T-helper 1 cell treated with Interleukin-12 subunit alpha and Interleukin-12 subunit beta and Interleukin-4 antibody, amounts not matched to agents 30 μg/mL and 1 μg/mL, for 36 hours (primary cell): ENCODE measurements at regions not wholly inside any gene's neighbourhood (a gene's known extent, or its start where the extent isn't known, plus 50 kb on each side); places are given as distances from the start of the nearest gene placed in this dataset.

Experiments
- H3K27ac Mint-ChIP-seq: one replicate; pipeline ENCODE4 v1.8.0; 2021; ENCODE audit warnings: mild to moderate bottlenecking, mixed read lengths
- H3K27me3 Mint-ChIP-seq: one replicate; pipeline ENCODE4 v1.8.0; 2021; ENCODE audit warnings: low read depth, mixed read lengths
- H3K36me3 Mint-ChIP-seq: one replicate; pipeline ENCODE4 v1.8.0; 2021; ENCODE audit warnings: low read depth, mixed read lengths
- H3K4me1 Mint-ChIP-seq: one replicate; pipeline ENCODE4 v1.8.0; 2021; ENCODE audit warnings: low read depth, mixed read lengths
- H3K4me3 Mint-ChIP-seq: one replicate; pipeline ENCODE4 v1.8.0; 2021; ENCODE audit warnings: mild to moderate bottlenecking, moderate library complexity, mixed read lengths
- H3K9me3 Mint-ChIP-seq: one replicate; pipeline ENCODE4 v1.8.0; 2021; ENCODE audit warnings: mixed read lengths

DNA sequence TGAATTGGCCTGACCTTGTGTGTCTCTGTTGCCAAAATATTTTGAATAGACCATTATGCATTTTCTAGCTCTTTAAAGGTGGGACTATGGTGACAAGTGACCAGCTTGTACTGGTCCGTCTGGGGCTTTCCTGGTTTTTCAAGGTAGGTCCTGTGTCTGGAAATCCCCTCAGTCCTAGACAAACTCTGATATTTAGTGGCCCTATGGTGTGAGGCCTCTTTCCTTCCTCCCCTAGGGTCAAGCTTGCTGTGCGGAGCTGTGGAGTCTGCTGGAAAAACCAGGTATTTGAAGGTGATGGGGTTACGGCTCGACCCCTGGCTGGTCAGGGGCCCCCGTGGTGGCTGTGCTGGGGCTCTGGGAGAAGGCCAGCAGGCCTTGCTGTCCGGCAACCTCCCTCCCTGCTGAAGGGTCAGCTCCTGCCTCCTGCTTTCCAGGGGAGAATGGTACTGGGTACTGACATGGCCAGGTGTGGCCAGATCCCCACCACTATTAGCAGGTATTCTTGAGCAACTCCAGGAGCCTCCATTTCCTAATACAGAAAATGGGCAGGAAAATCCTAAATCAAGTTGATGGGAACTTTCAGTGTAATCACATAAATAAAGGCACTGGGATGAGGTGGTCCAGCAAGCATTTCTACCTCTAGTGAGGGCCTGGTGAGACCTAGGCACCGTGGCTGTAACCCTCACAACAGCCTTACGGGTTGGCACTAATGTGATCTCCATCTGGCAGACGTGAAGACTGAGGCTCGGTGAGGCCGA is 86.2 kb upstream of the HS6ST1 start:
- Mint-ChIP-seq H3K4me1 (no peaks in the 10 kb centered on the region), H3K4me3 (no peak overlapping the region), H3K9me3 (no peaks in the 10 kb centered on the region), H3K36me3 (no peaks in the 10 kb centered on the region), H3K27ac (no peak overlapping the region), H3K27me3 (peaks cover 14% of the 10 kb centered on the region)

DNA sequence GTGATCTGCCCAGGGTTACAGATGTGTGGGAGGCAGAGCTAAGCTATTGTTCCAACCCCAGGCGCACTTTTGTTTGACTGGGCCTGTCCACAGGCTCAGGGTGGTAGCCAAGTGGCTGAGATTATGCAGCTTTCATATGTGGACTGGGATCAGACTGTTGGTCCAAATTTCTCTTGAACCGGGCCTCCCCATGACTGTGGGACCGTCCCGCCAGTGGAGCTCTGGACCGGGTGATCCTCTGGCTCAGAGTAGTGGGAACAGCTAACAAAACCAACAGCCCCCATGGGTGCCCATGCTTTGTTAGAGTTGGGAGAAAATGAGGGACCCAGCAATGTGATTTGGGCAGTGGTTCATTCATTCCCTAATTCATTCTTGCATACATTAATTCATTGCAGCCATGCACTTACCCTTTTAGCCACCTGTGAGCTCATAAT is 86.8 kb upstream of the HS6ST1 start:
- Mint-ChIP-seq H3K9me3 (no peaks in the 10 kb centered on the region), H3K27me3 (peaks cover 9% of the 10 kb centered on the region), H3K4me1 (no peaks in the 10 kb centered on the region), H3K4me3 (no peak overlapping the region), H3K36me3 (no peaks in the 10 kb centered on the region), H3K27ac (no peak overlapping the region)

DNA sequence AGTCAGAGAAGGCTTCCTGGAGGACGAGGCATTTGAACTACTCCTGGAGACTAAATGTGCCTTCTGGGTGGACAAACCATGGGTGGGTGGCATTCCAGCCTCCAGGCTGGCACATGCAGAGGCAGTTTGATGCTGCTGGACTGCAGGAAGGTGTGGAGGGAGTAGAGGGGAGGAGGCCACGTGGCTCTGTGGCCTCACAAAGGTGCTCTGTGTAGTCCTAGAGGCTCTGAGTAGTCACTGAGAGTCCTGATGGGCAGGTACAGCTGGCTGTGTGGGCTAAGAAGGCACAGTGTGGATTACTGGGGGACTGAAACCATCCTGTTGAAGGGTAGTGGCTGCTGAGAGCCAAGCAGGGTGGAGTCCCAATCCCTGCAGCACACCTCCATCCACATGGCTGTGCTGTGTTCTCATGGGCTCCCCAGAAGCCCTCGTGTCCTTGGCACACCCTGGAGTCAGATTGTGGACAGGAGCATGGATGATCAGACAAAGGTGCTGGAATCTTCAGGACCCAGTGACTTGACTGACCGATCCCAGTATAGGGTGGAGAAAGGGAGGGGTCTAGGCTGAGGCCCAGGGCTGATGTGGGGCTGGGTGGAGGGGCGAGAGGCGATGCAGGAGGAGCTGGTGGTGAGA is 87.4 kb upstream of the HS6ST1 start:
- Mint-ChIP-seq H3K27me3 (peaks cover 3% of the 10 kb centered on the region), H3K27ac (no peak overlapping the region), H3K4me3 (no peak overlapping the region), H3K36me3 (no peaks in the 10 kb centered on the region), H3K4me1 (no peaks in the 10 kb centered on the region), H3K9me3 (no peaks in the 10 kb centered on the region)

DNA sequence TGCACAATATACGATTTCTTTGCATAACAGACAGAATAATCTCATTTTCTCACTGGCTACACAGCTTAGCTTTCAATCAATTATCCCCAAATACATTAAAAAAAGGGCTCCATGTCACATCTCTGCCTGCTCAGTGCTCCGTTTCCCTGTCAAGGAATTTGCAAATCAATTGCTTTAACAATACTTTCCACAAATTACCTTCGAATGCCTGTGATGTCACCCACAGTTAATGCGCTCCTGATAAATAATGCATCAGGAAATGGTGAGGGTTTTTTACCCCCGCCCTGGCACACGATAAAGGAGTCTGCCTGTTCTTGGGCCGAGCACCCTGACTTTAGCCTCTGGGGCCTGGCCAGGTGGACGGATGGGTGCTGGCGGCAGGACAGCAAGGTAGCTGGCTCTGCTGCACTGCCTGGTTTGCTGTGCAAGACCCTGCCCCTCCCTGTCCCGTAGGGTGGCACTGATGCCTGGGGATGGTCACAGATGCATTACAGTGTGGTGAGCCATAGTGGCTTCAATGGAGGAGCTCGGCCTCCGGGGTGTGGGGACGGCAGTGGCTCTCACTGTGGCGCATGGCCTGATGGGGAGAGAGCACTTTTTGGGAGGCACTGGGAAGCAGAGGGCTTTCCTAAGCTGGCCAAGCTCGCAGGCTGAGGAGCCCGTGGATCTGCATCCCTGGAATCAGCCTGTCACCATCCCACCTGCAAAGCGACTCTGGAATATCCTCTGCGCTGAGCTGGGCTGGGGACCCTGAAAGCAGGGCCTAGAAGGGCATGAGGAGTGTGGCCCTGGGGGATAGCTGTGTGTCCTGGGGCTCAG is 88.3 kb upstream of the HS6ST1 start:
- H3K36me3 Mint-ChIP-seq, result no peaks in the 10 kb centered on the region
- H3K27ac Mint-ChIP-seq, result no peak overlapping the region
- H3K4me3 Mint-ChIP-seq, result no peak overlapping the region
- no peaks in the 10 kb centered on the region for H3K4me1 Mint-ChIP-seq
- H3K9me3 Mint-ChIP-seq, result no peaks in the 10 kb centered on the region
- H3K27me3 Mint-ChIP-seq, result no peaks in the 10 kb centered on the region

DNA sequence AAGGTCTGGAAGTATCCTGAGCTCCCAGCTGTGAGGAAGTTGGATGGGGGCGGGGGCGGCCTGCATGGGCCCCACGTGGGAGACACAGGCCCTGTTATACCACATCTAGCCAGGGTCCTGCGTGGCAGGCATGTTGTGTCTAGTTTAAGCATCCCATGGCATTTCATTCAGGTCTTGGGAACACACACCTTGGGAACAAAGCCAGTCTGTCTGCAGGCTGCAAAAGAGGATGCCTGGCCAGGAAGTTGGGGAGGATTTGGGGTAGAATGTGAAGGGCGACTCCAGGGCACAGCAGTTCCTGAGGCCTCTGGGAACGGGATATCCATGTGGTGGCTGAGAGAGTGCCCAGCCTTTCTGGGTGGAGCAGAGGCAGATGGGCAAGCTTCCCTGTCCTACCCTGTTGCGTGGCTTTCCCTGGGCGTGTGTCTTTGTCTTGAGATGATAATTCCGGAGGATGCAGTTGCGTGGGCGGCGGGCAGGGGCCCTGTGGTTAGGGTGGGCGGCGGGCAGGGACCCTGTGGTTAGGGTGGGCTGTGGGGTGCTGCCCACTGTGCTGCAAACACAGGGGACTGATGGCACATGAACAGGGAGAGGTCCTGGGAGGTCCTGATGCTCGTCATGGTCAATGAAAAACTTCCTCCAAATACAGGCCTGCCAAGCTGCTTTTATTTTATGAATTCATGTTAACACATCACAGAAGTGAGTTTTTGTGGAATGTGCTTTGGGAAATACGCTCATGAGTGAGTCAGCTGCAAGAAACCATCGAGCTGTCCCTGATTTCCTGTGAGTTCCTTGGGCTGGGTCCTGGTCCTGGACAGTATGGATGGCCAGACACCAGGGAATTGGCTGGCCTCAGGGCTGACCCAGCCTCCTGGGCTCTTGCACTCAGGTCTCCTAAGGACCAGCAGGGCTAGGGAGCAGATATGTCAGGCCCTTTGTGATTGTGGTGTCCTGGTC is 90.0 kb upstream of the HS6ST1 start:
- Mint-ChIP-seq H3K27me3 (no peaks in the 10 kb centered on the region), H3K9me3 (no peaks in the 10 kb centered on the region), H3K4me1 (no peaks in the 10 kb centered on the region), H3K4me3 (no peak overlapping the region), H3K36me3 (no peaks in the 10 kb centered on the region), H3K27ac (no peak overlapping the region)

DNA sequence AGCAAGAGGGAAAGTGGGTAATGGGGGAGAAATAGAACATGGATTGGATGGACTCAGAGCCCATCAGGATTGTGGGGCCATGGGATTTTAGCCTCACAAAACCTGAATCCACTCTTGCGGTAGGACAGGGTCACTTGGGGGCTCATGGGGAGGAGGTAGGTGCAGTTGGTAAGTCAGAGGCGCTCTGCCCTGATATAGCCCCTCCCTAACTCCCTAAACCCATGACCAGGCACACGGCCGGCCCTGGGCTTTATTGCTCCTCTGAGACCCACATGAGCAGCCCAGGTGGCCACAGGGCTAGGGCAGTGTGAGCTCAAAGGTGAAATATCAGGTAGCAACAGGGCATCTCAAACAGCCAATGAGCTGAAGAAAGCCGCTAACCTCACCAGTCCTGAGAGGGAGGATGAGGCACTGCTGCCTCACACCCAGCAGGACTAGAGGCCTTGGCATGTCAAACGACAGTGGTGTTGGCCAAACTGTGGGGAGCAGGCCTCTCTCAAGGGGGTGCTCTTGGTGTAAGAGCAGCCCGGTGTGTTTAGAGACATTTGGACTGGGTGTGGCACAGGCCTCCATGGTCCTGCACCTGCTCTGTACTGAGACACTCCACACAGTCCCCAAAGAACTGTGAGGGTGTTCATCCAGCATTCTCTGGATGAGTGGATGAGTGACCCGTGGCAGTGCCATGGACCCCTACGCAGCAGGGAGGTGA is 90.8 kb upstream of the HS6ST1 start:
- Mint-ChIP-seq H3K4me3 (no peak overlapping the region), H3K36me3 (no peaks in the 10 kb centered on the region), H3K27ac (no peak overlapping the region), H3K9me3 (no peaks in the 10 kb centered on the region), H3K27me3 (no peaks in the 10 kb centered on the region), H3K4me1 (no peaks in the 10 kb centered on the region)

DNA sequence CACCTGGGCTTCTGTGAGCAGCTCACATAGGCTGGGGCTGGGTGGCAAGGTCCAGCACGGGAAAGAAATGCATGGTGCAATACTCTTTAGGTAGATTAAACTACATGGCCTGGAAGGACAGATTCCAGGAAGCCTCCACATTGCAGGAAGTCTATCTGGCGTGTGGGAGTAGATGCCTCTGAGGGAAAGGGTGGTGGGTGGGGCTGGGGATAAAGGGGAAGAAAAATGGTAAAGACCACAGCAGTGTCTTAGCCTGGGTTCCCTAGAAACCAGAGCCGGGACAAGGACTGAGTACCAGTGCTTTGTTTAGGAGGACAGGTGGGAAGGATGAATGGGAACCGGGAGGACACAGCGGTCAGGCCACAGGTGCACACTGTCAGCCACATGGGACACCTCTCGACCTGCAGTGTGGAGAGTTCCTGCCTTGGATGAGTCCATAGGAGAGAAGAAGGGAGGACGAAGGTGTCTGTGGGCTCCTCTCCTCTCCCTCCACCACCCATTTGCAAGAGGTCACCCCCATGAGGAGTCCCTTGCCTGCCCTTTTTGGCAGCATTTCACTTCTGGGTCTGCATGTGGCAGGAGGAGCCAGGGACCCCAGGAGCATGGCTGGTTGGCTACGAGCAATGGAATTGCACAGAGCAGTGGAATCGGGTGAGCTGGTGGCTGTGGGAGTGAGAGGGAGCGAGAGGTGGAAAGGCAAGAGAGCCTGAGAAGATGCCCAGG is 91.5 kb upstream of the HS6ST1 start:
- Mint-ChIP-seq H3K27me3 (no peaks in the 10 kb centered on the region), H3K4me1 (no peaks in the 10 kb centered on the region), H3K9me3 (no peaks in the 10 kb centered on the region), H3K36me3 (no peaks in the 10 kb centered on the region), H3K4me3 (no peak overlapping the region), H3K27ac (no peak overlapping the region)

DNA sequence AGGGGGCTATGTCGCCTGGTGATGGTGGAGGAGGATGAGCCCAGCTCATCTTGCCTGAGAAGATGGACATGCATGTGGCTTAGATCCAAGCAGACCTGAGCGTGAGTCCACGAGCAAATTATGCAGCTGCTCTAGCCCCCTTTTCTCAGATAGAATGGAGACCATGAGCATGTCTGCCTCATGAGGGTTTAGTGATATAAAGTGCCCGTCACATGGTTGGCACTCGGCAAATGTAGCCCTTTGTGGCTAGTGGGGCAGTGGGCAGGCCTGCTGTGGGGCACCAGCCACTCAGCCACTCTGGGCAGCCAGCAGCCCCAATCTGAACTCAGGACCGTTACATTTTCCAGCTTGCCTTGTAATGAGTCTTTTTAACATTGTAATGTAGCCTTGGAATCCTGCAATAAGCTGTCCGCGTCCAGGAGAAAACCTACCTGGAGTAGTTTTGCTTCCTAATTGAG is 92.1 kb upstream of the HS6ST1 start:
- Mint-ChIP-seq H3K27ac (no peak overlapping the region), H3K27me3 (no peaks in the 10 kb centered on the region), H3K4me3 (no peak overlapping the region), H3K4me1 (no peaks in the 10 kb centered on the region), H3K9me3 (no peaks in the 10 kb centered on the region), H3K36me3 (no peaks in the 10 kb centered on the region)

DNA sequence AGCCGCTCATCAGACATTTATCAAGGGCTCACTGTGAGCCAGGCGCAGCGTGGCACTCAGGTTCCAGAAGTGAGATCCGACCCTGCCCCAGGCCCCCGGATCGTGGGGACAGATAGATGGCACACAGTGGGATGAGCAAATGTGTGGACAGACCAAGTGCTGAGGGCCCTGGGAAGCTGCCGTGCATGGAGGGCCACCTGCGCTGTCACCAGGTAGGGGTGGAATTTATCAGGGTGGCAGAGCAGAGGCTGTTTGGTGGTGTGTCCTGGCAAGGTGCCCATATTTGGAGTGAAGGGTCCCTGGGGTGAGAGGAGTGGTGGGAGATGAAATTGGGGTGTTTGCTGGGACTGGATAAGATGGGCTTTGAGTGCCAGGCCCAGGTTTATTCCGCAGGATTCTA is 92.8 kb upstream of the HS6ST1 start:
- Mint-ChIP-seq H3K4me3 (no peak overlapping the region), H3K27me3 (no peaks in the 10 kb centered on the region), H3K4me1 (no peaks in the 10 kb centered on the region), H3K9me3 (no peaks in the 10 kb centered on the region), H3K27ac (no peak overlapping the region), H3K36me3 (no peaks in the 10 kb centered on the region)

DNA sequence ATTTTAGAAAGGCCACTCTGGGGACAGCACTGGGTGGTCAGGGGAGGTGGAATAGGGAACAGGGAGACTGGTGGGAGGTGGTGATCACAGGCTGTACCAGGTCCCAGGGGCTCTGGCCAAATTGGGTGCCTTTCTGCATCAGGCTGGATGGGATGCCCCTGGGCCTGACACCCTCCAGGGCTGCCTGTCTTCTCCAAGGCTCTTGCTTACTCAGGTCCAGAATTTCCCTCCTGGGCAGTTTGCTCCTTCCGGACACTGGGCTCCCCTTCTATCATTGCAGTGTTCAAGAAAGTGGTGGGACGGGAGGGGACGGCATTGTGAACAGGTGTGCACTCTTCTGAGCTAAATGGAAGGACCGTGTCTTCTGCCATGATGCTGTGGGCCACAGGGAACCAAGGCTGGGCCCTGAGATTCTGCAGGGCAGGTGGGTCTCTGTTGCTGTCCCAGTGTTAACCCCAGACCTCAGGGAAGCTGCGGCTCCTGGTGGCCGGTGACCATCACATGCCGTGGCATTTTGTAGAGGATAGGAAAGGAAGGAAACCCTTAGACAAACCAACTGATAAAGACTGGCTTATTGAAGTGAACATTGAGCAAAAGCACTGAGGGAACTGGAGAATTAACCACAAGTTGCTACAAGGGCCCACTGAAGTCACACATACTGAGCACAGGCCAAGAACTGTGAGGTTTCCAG is 93.7 kb upstream of the HS6ST1 start:
- Mint-ChIP-seq H3K27me3 (no peaks in the 10 kb centered on the region), H3K9me3 (no peaks in the 10 kb centered on the region), H3K27ac (no peak overlapping the region), H3K4me3 (no peak overlapping the region), H3K4me1 (no peaks in the 10 kb centered on the region), H3K36me3 (no peaks in the 10 kb centered on the region)

DNA sequence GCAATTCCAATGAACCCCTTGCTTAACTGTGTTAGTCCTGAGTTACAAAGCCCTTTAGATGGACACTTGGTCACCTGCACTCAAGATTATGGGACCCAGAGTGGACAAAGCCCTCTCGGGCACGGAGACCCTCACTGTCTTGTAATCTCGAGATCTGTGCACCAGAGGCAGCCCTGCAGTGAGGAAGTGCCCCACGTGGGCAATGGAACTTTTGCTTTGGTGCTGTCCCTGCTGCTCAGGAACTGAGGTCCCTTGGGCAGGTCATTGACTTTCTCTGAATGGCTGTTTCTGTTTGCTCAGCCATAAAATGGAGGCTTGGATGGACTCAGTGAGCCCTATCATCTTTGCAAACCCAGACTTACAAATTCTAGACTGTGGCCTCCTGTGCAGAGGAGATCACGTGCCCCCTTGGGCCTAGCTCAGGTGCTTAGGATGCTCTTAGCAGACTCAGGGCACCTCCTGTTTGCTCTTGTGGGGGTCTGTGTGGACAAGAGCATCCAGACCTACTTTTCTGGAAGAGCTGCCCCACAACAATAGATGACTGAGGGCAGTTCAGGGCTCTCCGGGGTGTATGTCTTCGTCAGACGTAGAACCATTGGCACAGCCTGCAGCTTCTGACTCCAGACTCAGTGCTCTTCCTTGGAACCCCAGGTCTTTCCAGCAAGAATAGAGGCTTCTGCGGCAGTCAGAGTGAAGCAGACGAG is 94.5 kb upstream of the HS6ST1 start:
- H3K36me3 Mint-ChIP-seq, result no peaks in the 10 kb centered on the region
- H3K27me3 Mint-ChIP-seq, result no peaks in the 10 kb centered on the region
- H3K4me1 Mint-ChIP-seq, result no peaks in the 10 kb centered on the region
- H3K27ac Mint-ChIP-seq, result no peak overlapping the region
- H3K4me3 Mint-ChIP-seq, result no peak overlapping the region
- H3K9me3 Mint-ChIP-seq, result no peaks in the 10 kb centered on the region

DNA sequence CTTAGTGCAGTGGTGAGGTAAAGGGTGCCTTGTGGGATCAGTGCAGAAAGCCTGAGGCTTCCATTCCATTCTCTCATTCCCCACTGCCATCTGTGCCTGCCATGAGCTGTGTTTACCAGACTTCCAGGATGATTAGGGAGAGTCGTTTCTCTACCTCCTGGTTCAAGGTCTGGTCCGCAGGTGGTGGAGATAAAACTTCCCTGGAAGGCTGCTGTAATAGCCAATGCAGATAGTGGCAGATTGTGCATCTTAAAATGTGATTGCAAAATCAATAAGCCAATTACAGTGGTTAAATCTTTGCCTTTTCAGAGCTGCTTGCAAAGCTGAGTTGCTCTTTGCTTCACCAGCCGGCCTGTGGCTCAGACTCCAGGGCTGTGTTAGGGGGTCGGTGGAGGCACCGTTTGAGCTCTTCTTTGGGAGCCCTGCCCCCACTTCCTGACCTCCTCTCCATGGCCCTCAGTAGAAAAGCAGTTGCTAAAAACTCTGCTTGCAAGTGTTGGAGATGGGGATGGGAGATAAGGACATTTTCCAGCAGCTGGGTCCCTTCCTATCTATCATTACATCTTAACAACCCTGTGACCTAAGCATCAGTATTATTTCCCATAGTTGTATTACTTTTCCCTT is 95.2 kb upstream of the HS6ST1 start:
- Mint-ChIP-seq H3K4me3 (no peak overlapping the region), H3K9me3 (no peaks in the 10 kb centered on the region), H3K4me1 (no peaks in the 10 kb centered on the region), H3K27ac (no peak overlapping the region), H3K36me3 (no peaks in the 10 kb centered on the region), H3K27me3 (no peaks in the 10 kb centered on the region)
